Astrocyte of the hippocampus (primary cell): ENCODE measurements at regions not wholly inside any gene's neighbourhood (a gene's known extent, or its start where the extent isn't known, plus 50 kb on each side); places are given as distances from the start of the nearest gene placed in this dataset.

Experiments
- DNase-seq: peaks from one replicate; pipeline ENCODE4 v3.0.0; 2011; ENCODE audit warnings: low read depth, low spot score

- no peak for DNase-seq
These were observed 196.3 kb downstream of the SNX10 start for GRCh38 chr7:26487780-26488515.

GRCh38 chr7:26489391-26489790 lies 197.7 kb downstream of the SNX10 start:
- no peak for DNase-seq

GRCh38 chr7:26489906-26490639 lies 198.4 kb downstream of the SNX10 start:
- no peak for DNase-seq

- no peak for DNase-seq
These were observed 199.3 kb downstream of the SNX10 start for GRCh38 chr7:26490640-26491624.

GRCh38 chr7:26492816-26493215 lies 201.2 kb downstream of the SNX10 start:
- no peak for DNase-seq

GRCh38 chr7:26493737-26494428 lies 202.2 kb downstream of the SNX10 start:
- no peak for DNase-seq

GRCh38 chr7:26495569-26495968 lies 203.9 kb downstream of the SNX10 start:
- DNase-seq = no peak

- no peak for DNase-seq
These were observed 206.3 kb downstream of the SNX10 start for GRCh38 chr7:26497801-26498596.

GRCh38 chr7:26499315-26499897 lies 207.7 kb downstream of the SNX10 start:
- DNase-seq = no peak

- DNase-seq = peak; percentile 47
These were observed 209.2 kb downstream of the SNX10 start for GRCh38 chr7:26500749-26501352.

- no peak for DNase-seq
These were observed 212.9 kb downstream of the SNX10 start for GRCh38 chr7:26504411-26505120.

GRCh38 chr7:26506196-26506595 lies 214.5 kb downstream of the SNX10 start:
- no peak for DNase-seq

GRCh38 chr7:26507108-26507987 lies 215.7 kb downstream of the SNX10 start:
- DNase-seq = no peak

GRCh38 chr7:26508481-26508880 lies 216.8 kb downstream of the SNX10 start:
- no peak for DNase-seq

GRCh38 chr7:26508917-26509316 lies 217.3 kb downstream of the SNX10 start:
- no peak for DNase-seq

- no peak for DNase-seq
These were observed 218.7 kb downstream of the SNX10 start for GRCh38 chr7:26510231-26510957.

- DNase-seq = no peak
These were observed 220.2 kb downstream of the SNX10 start for GRCh38 chr7:26511866-26512265.
